GM19043 (cell line): ENCODE measurements at regions not wholly inside any gene's neighbourhood (a gene's known extent, or its start where the extent isn't known, plus 50 kb on each side); places are given as distances from the start of the nearest gene placed in this dataset.

Source experiments
- ATAC-seq: cut with Tn5 transposase; IDR thresholded peaks from one replicate; pipeline ENCODE4 v1.9.1; 2021; ENCODE audit warnings: low read depth; ENCODE audit not compliant: unreplicated experiment

- no peak for ATAC-seq
Measured at GRCh38 chr18:40864846-40865245, 1090.2 kb upstream of the PIK3C3 start.

GRCh38 chr18:40863801-40864200 is 1091.2 kb upstream of the PIK3C3 start:
- no peak for ATAC-seq

GRCh38 chr18:40860189-40860588 is 1094.8 kb upstream of the PIK3C3 start:
- ATAC-seq, result no peak

- ATAC-seq, result no peak
Measured at GRCh38 chr18:40855661-40856060, 1099.4 kb upstream of the PIK3C3 start.

GRCh38 chr18:40852406-40852805 is 1102.6 kb upstream of the PIK3C3 start:
- no peak for ATAC-seq

GRCh38 chr18:40851014-40851429 is 1104.0 kb upstream of the PIK3C3 start:
- ATAC-seq, result no peak

GRCh38 chr18:40849886-40850285 is 1105.1 kb upstream of the PIK3C3 start:
- no peak for ATAC-seq

- no peak for ATAC-seq
Measured at GRCh38 chr18:40841467-40841866, 1113.6 kb upstream of the PIK3C3 start.

GRCh38 chr18:40841063-40841462 is 1114.0 kb upstream of the PIK3C3 start:
- ATAC-seq, result no peak

- ATAC-seq, result no peak
Measured at GRCh38 chr18:40832362-40832761, 1122.7 kb upstream of the PIK3C3 start.

GRCh38 chr18:40824291-40824690 is 1130.7 kb upstream of the PIK3C3 start:
- ATAC-seq, result no peak

- ATAC-seq, result no peak
Measured at GRCh38 chr18:40821596-40822243, 1133.3 kb upstream of the PIK3C3 start.

GRCh38 chr18:40812981-40813515 is 1142.0 kb upstream of the PIK3C3 start:
- no peak for ATAC-seq

- no peak for ATAC-seq
Measured at GRCh38 chr18:40810372-40810771, 1144.7 kb upstream of the PIK3C3 start.

- no peak for ATAC-seq
Measured at GRCh38 chr18:40789286-40789685, 1165.7 kb upstream of the PIK3C3 start.

GRCh38 chr18:40782453-40783130 is 1172.4 kb upstream of the PIK3C3 start:
- ATAC-seq, result no peak

GRCh38 chr18:40769786-40770185 is 1185.2 kb upstream of the PIK3C3 start:
- ATAC-seq, result no peak

GRCh38 chr18:40760251-40760650 is 1194.8 kb upstream of the PIK3C3 start:
- no peak for ATAC-seq

GRCh38 chr18:40754477-40754876 is 1200.6 kb upstream of the PIK3C3 start:
- no peak for ATAC-seq

- no peak for ATAC-seq
Measured at GRCh38 chr18:40752316-40752715, 1202.7 kb upstream of the PIK3C3 start.

- no peak for ATAC-seq
Measured at GRCh38 chr18:40751186-40751585, 1203.8 kb upstream of the PIK3C3 start.

GRCh38 chr18:40739029-40739428 is 1216.0 kb upstream of the PIK3C3 start:
- no peak for ATAC-seq
